PFSK-1 (cell line): ENCODE measurements at regions not wholly inside any gene's neighbourhood (a gene's known extent, or its start where the extent isn't known, plus 50 kb on each side); places are given as distances from the start of the nearest gene placed in this dataset.

Experiments used
- FOXP2 ChIP-seq: optimal IDR thresholded peaks from 2 replicates; pipeline ENCODE3; 2011; ENCODE audit warnings: borderline replicate concordance, control low read depth, inconsistent platforms; ENCODE audit not compliant: insufficient read depth; ENCODE audit errors: extremely low read length, extremely low read depth
- POLR2AphosphoS5 ChIP-seq: IDR thresholded peaks from 2 replicates; pipeline ENCODE4 v1.6.1; 2012; ENCODE audit warnings: low read depth, mild to moderate bottlenecking, control low read depth, low read length, moderate library complexity
- REST ChIP-seq, 2 experiments: IDR thresholded peaks; 2 replicates each; pipeline versions ENCODE4 v1.6.1 to v1.8.0; 2011 to 2012; ENCODE audit warnings: low read depth in 2 of 2, low read length in 2 of 2, control low read depth in 1 of 2, inconsistent platforms in 1 of 2, mild to moderate bottlenecking in 1 of 2, moderate library complexity in 1 of 2; ENCODE audit not compliant: insufficient read depth in 1 of 2
- SIN3A ChIP-seq: IDR thresholded peaks from 2 replicates; pipeline ENCODE4 v1.6.1; 2012; ENCODE audit warnings: mild to moderate bottlenecking, low read length, moderate library complexity, borderline replicate concordance; ENCODE audit not compliant: insufficient read depth
- TAF1 ChIP-seq: IDR thresholded peaks from 2 replicates; pipeline ENCODE4 v1.6.1; 2012; ENCODE audit warnings: low read length, control low read depth, borderline replicate concordance; ENCODE audit not compliant: insufficient read depth

GRCh38 chr5:173778784-173779304 lies 109.3 kb upstream of the CPEB4 start:
- TF ChIP-seq REST (IDR thresholded peaks at IDR 0.05; ENCODE audit: insufficient read depth in 1 of 2, low read depth in 2 of 2, low read length in 2 of 2) (no peak), POLR2AphosphoS5 (no peak), TAF1 (no peak), SIN3A (no peak)

- TF ChIP-seq POLR2AphosphoS5 (no peak), FOXP2 (no peak), SIN3A (no peak), TAF1 (no peak), REST (IDR thresholded peaks at IDR 0.05; ENCODE audit: insufficient read depth in 1 of 2, low read depth in 2 of 2, low read length in 2 of 2) (no peak)
Measured at GRCh38 chr5:173780235-173781234, 107.6 kb upstream of the CPEB4 start.

GRCh38 chr5:173781432-173781815 lies 106.7 kb upstream of the CPEB4 start:
- TF ChIP-seq REST (IDR thresholded peaks at IDR 0.05; ENCODE audit: insufficient read depth in 1 of 2, low read depth in 2 of 2, low read length in 2 of 2) (no peak), SIN3A (no peak), FOXP2 (no peak), POLR2AphosphoS5 (no peak), TAF1 (no peak)

- TF ChIP-seq TAF1 (no peak), POLR2AphosphoS5 (no peak), FOXP2 (no peak), SIN3A (no peak), REST (IDR thresholded peaks at IDR 0.05; ENCODE audit: insufficient read depth in 1 of 2, low read depth in 2 of 2, low read length in 2 of 2) (no peak)
Measured at GRCh38 chr5:173781816-173782670, 106.1 kb upstream of the CPEB4 start.
